GM10248 (cell line): ENCODE measurements at regions not wholly inside any gene's neighbourhood (a gene's known extent, or its start where the extent isn't known, plus 50 kb on each side); places are given as distances from the start of the nearest gene placed in this dataset.

ENCODE experiments used
- CTCF ChIA-PET: fragments of 300-600 bp; sonication (Branson Sonifier 250); formaldehyde crosslinking; extraction: SDS; loops from one replicate; lab custom pipeline; 2021; ENCODE audit warnings: antibody characterized with exemption; lab: Yijun Ruan, JAX
- POLR2A ChIA-PET: fragments of 350-650 bp; sonication (Branson Sonifier 250); formaldehyde crosslinking; extraction: SDS; loops from one replicate; lab custom pipeline; 2020; ENCODE audit warnings: antibody characterized with exemption; lab: Yijun Ruan, JAX
- DNase-seq: peaks from one replicate; pipeline ENCODE4 v3.0.0; 2012; ENCODE audit errors: extremely low spot score
- CTCF ChIP-seq: IDR thresholded peaks from 2 replicates; pipeline ENCODE4 v1.5.1; 2012; ENCODE audit warnings: mild to moderate bottlenecking, low read depth; ENCODE audit errors: extremely low read depth, missing control alignments, control extremely low read depth

- no peak for DNase-seq
- POLR2A ChIA-PET = no interaction called here
- CTCF ChIA-PET = no interaction called here
- no peak for TF ChIP-seq CTCF
Measured at GRCh38 chr5:24289582-24290335, 355.0 kb downstream of the CDH10 start.

GRCh38 chr5:24290536-24290935, 354.2 kb downstream of the CDH10 start:
- DNase-seq = no peak
- ChIA-PET POLR2A (no interaction called here), CTCF (no interaction called here)
- no peak for TF ChIP-seq CTCF

- ChIA-PET CTCF (no interaction called here), POLR2A (no interaction called here)
- DNase-seq = no peak
- no peak for TF ChIP-seq CTCF
Measured at GRCh38 chr5:24291916-24292315, 352.9 kb downstream of the CDH10 start.

GRCh38 chr5:24294333-24294732, 350.4 kb downstream of the CDH10 start:
- ChIA-PET POLR2A (no interaction called here), CTCF (no interaction called here)
- no peak for TF ChIP-seq CTCF
- no peak for DNase-seq

- no peak for TF ChIP-seq CTCF
- ChIA-PET CTCF (interaction anchor here (1.4 to 2.0 kb wide), 3 partner anchors 10 to 15 kb away, joined by 3 to 6 read pairs (median 3); no protein-coding TSS in a partner anchor), POLR2A (no interaction called here)
- no peak for DNase-seq
Measured at GRCh38 chr5:24314106-24314505, 330.7 kb downstream of the CDH10 start.

GRCh38 chr5:24320643-24321042, 324.1 kb downstream of the CDH10 start:
- DNase-seq = no peak
- ChIA-PET CTCF (interaction anchor here (1.6 kb wide), 1 partner anchor 67 kb away, joined by 3 read pairs; no protein-coding TSS in a partner anchor), POLR2A (no interaction called here)
- TF ChIP-seq CTCF = no peak
